Kidney (tissue), 13 donors: ENCODE measurements at regions not wholly inside any gene's neighbourhood (a gene's known extent, or its start where the extent isn't known, plus 50 kb on each side); places are given as distances from the start of the nearest gene placed in this dataset.

ENCODE experiments used
- DNase-seq, 5 donors: peaks; one replicate each; pipeline ENCODE4 v3.0.0-alpha.2; 2013 to 2020
- FAIRE-seq: peaks from 2 replicates; lab custom pipeline; 2012; peaks lifted over from hg19 to GRCh38; lab: Jason Lieb, UNC
- H3K27ac ChIP-seq, 2 donors: one replicate each; pipeline ENCODE4 v1.7.0; 2013; ENCODE audit warnings: low read depth in 2 of 2, low read length in 2 of 2, inconsistent platforms in 1 of 2
- H3K27me3 ChIP-seq: one replicate; pipeline ENCODE4 v1.7.1; 2013; ENCODE audit warnings: low read length, inconsistent platforms; ENCODE audit not compliant: control insufficient read depth, insufficient read depth
- H3K36me3 ChIP-seq, 3 donors: one replicate each; pipeline versions ENCODE4 v1.7.0 to v1.7.1; 2013; ENCODE audit warnings: low read length in 3 of 3, control low read depth in 1 of 3, inconsistent platforms in 1 of 3; ENCODE audit not compliant: insufficient read depth in 3 of 3, control insufficient read depth in 2 of 3
- H3K4me1 ChIP-seq, 3 donors: one replicate each; pipeline versions ENCODE4 v1.7.0 to v1.7.1; 2013; ENCODE audit warnings: low read length in 3 of 3, inconsistent platforms in 1 of 3, low read depth in 1 of 3; ENCODE audit not compliant: control insufficient read depth in 2 of 3, insufficient read depth in 2 of 3
- H3K4me3 ChIP-seq, 3 donors: one replicate each; pipeline versions ENCODE4 v1.7.0 to v1.8.1; 2013; ENCODE audit warnings: low read length in 3 of 3, control low read depth in 1 of 3, inconsistent platforms in 1 of 3
- H3K9ac ChIP-seq, 3 donors: one replicate each; pipeline versions ENCODE4 v1.7.0 to v1.7.1; 2013; ENCODE audit warnings: low read length in 3 of 3, control low read depth in 1 of 3, inconsistent platforms in 1 of 3
- H3K9me3 ChIP-seq, 3 donors: one replicate each; pipeline versions ENCODE4 v1.7.0 to v1.7.1; 2013; ENCODE audit warnings: low read length in 3 of 3, control low read depth in 1 of 3, inconsistent platforms in 1 of 3; ENCODE audit not compliant: control insufficient read depth in 2 of 3, insufficient read depth in 1 of 3
- intact Hi-C: fragments of 100-400 bp; cut with DNase I; formaldehyde crosslinking; loops from one replicate; pipeline ENCODE4 v1.11.1; 2022
- TF ChIP-seq, protein P1 (sequence below): IDR thresholded peaks from 3 replicates; pipeline ENCODE4 v1.5.1; 2012; ENCODE audit warnings: mild to moderate bottlenecking, moderate library complexity, borderline replicate concordance; ENCODE audit not compliant: insufficient read depth; ENCODE audit errors: extremely low read depth
- donor health status: control.
- donor health status: control.
- donor health status: control.
- donor health status: control.
- donor health status: control.
- donor health status: DM: yes; HTN: yes; CAD: no.
- donor health status: Normal renal cell carcinoma (clear cell type).

DNA sequence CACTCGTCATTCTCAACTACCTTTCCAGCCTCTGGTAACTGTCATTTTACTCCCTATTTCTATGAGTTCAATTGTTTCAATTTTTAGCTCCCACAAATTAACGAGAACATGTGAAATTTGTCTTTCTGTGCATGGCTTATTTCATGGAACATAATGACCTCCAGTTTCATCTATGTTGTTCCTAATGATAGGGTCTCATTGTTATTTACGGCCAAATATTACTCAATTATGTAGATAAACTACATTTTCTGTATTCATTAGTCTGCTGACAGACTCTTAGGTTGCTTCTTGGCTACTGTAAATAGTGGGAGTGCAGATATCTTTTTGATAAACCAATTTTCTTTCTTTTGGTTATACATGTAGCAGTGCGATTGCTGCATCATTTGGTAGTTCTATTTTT is 374.9 kb upstream of the ROBO1 start:
- Histone ChIP-seq H3K27ac (no peak overlapping the region), H3K36me3 (no peaks in the 10 kb centered on the region), H3K4me1 (no peaks in the 10 kb centered on the region), H3K4me3 (no peak overlapping the region), H3K9ac (no peak overlapping the region), H3K27me3 (no peaks in the 10 kb centered on the region), H3K9me3 (no peaks in the 10 kb centered on the region)
- no peak for FAIRE-seq
- TF ChIP-seq, protein P1, sequence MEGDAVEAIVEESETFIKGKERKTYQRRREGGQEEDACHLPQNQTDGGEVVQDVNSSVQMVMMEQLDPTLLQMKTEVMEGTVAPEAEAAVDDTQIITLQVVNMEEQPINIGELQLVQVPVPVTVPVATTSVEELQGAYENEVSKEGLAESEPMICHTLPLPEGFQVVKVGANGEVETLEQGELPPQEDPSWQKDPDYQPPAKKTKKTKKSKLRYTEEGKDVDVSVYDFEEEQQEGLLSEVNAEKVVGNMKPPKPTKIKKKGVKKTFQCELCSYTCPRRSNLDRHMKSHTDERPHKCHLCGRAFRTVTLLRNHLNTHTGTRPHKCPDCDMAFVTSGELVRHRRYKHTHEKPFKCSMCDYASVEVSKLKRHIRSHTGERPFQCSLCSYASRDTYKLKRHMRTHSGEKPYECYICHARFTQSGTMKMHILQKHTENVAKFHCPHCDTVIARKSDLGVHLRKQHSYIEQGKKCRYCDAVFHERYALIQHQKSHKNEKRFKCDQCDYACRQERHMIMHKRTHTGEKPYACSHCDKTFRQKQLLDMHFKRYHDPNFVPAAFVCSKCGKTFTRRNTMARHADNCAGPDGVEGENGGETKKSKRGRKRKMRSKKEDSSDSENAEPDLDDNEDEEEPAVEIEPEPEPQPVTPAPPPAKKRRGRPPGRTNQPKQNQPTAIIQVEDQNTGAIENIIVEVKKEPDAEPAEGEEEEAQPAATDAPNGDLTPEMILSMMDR: no peak
- intact Hi-C loops: no loop called here
- DNase-seq: no peak

DNA sequence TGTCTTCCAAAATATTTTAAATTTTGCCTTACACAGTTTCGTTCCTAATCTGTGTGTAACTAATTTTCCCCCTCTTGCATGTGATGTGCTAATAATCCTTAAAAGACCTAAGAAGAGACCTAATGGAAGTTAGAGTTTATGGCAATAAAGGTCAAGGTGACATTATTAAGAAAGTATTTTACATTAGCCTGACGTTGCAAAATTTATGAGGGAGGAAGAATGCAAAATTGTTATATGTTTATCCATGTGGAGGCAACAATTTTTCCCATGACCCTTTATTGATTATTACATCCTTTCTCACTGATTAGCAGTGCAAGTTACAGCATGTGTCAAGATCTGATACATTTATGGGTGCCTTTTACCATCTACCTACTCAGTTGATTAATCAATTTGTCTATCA is 373.8 kb upstream of the ROBO1 start:
- Histone ChIP-seq H3K36me3 (no peaks in the 10 kb centered on the region), H3K27me3 (no peaks in the 10 kb centered on the region), H3K9me3 (no peaks in the 10 kb centered on the region), H3K4me1 (no peaks in the 10 kb centered on the region), H3K9ac (no peak overlapping the region), H3K27ac (no peak overlapping the region), H3K4me3 (no peak overlapping the region)
- DNase-seq (no peak), FAIRE-seq (no peak)
- intact Hi-C loops: no loop called here
- TF ChIP-seq, protein P1: no peak

DNA sequence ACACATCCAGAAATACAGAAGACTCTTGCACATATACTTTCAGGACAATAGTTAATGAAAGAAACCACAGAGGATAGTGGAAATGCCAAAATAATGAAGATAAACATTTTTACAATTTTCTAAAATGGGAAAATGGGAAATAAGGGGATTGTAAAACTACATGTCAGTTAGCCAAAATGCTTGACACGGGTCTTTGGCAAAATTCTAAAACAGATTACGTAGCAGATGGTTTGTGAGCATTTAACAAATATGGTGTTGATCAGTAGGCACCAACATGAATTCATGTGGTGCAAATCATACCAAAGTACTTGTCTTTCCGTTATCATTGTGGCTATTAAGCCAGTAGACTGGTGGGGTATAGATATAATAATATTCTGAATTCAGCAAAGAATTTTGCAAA is 348.5 kb upstream of the ROBO1 start:
- Histone ChIP-seq H3K9ac (no peak overlapping the region), H3K9me3 (no peaks in the 10 kb centered on the region), H3K4me1 (no peaks in the 10 kb centered on the region), H3K27me3 (no peaks in the 10 kb centered on the region), H3K4me3 (no peak overlapping the region), H3K27ac (no peak overlapping the region), H3K36me3 (no peaks in the 10 kb centered on the region)
- TF ChIP-seq, protein P1: no peak
- intact Hi-C loops: no loop called here
- DNase-seq (no peak), FAIRE-seq (no peak)

DNA sequence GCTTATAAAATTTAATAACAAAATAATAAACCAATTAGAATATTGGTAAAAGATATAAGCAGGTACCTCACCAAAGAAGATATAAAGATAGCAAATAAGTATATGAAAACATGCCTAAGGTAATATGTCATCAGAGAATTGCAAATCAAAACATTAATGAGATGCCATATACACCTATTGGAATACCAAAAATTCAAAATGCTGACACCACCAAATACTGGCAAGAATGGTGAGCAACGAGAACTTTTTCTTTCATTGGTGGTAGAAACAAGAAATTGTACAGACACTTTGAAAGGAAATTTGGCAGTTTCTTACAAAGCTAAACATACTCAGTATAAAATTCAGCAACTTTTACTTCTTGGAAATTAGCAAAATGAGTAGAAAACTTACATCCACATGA is 346.9 kb upstream of the ROBO1 start:
- intact Hi-C loops: no loop called here
- H3K4me3 ChIP-seq: no peak overlapping the region
- H3K27ac ChIP-seq: no peak overlapping the region
- no peaks in the 10 kb centered on the region for H3K4me1 ChIP-seq
- no peaks in the 10 kb centered on the region for H3K27me3 ChIP-seq
- FAIRE-seq (no peak), DNase-seq (no peak)
- H3K9ac ChIP-seq: no peak overlapping the region
- H3K36me3 ChIP-seq: no peaks in the 10 kb centered on the region
- H3K9me3 ChIP-seq: no peaks in the 10 kb centered on the region
- TF ChIP-seq, protein P1: no peak
